Right lobe of liver (tissue), 4 donors: ENCODE measurements at regions not wholly inside any gene's neighbourhood (a gene's known extent, or its start where the extent isn't known, plus 50 kb on each side); places are given as distances from the start of the nearest gene placed in this dataset.

Source experiments
- POLR2A ChIP-seq: fragments of 450-650 bp; IDR thresholded peaks from one replicate; pipeline ENCODE4 v1.6.1; 2017; ENCODE audit warnings: antibody characterized with exemption, mild to moderate bottlenecking
- TF ChIP-seq, protein P1 (sequence below), 4 donors: fragments of 200-600 bp in 3 of 4; fragments of 450-650 bp in 1 of 4; IDR thresholded peaks; one replicate each; pipeline versions ENCODE4 v1.5.1 to v1.8.0; 2016 to 2022; ENCODE audit warnings: antibody characterized with exemption in 4 of 4, mild to moderate bottlenecking in 2 of 4
- donor health status: DM: no; HTN: no; CAD: no.
- donor health status: DM: no; HTN: no; CAD: no.
- donor health status: DM: no; HTN: yes; CAD: no.

DNA sequence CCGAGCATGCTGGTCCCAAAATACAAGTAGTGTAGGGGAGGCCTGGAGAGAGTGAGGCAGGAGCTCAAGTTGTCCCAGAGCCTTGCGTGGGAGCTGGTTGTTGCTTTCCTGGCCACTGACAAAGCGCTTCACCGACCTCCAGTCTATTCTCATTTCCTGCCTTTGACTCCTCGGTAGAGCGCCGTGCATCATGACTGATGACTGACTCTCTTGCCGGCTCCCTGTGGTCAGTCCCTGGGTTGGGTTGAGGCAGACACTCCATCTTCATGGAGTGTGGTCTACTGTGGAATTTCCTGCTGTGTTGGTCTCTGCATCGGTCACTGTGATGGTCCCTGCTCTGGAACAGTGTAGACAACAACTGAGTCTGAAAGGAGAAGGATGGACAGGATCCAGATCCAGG lies 175.1 kb upstream of the S1PR3 start:
- TF ChIP-seq, protein P1, sequence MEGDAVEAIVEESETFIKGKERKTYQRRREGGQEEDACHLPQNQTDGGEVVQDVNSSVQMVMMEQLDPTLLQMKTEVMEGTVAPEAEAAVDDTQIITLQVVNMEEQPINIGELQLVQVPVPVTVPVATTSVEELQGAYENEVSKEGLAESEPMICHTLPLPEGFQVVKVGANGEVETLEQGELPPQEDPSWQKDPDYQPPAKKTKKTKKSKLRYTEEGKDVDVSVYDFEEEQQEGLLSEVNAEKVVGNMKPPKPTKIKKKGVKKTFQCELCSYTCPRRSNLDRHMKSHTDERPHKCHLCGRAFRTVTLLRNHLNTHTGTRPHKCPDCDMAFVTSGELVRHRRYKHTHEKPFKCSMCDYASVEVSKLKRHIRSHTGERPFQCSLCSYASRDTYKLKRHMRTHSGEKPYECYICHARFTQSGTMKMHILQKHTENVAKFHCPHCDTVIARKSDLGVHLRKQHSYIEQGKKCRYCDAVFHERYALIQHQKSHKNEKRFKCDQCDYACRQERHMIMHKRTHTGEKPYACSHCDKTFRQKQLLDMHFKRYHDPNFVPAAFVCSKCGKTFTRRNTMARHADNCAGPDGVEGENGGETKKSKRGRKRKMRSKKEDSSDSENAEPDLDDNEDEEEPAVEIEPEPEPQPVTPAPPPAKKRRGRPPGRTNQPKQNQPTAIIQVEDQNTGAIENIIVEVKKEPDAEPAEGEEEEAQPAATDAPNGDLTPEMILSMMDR (IDR thresholded peaks at IDR 0.05) = no peak
- no peak for TF ChIP-seq POLR2A
